ENCODE measurements at regions not wholly inside any gene's neighbourhood (a gene's known extent, or its start where the extent isn't known, plus 50 kb on each side); places are given as distances from the start of the nearest gene placed in this dataset.

- 16% methylated on average over 35 of the region's 35 CpGs for WGBS
- H3K27me3 ChIP-seq (ENCODE audit: control insufficient read depth in 2 of 2, insufficient read depth in 1 of 2, low read length in 1 of 2) = peaks cover 14 to 39% of the 10 kb centered on the region in 2 donors
- H3K4me3 ChIP-seq (ENCODE audit: low read length in 2 of 2) = no peak overlapping the region
- H3K4me1 ChIP-seq (ENCODE audit: control insufficient read depth in 2 of 2, insufficient read depth in 2 of 2, low read length in 2 of 2) = no peaks in the 10 kb centered on the region
- H3K27ac ChIP-seq (ENCODE audit: low read depth in 1 of 2, low read length in 1 of 2) = no peak overlapping the region
- no peaks in the 10 kb centered on the region for H3K36me3 ChIP-seq (ENCODE audit: control insufficient read depth in 2 of 2, insufficient read depth in 2 of 2, low read length in 1 of 2)
- no peak for DNase-seq (ENCODE audit: low read depth in 6 of 9, low spot score in 9 of 9)
- no peaks in the 10 kb centered on the region for H3K9me3 ChIP-seq (ENCODE audit: control insufficient read depth in 2 of 2, insufficient read depth in 1 of 2, low read length in 1 of 2)
These were observed 177.3 kb upstream of the CDKN3 start for GRCh38 chr14:54219261-54220070.

GRCh38 chr14:54220071-54220703 lies 176.6 kb upstream of the CDKN3 start:
- peaks cover 14 to 39% of the 10 kb centered on the region in 2 donors for H3K27me3 ChIP-seq (ENCODE audit: control insufficient read depth in 2 of 2, insufficient read depth in 1 of 2, low read length in 1 of 2)
- H3K36me3 ChIP-seq (ENCODE audit: control insufficient read depth in 2 of 2, insufficient read depth in 2 of 2, low read length in 1 of 2) = no peaks in the 10 kb centered on the region
- H3K9me3 ChIP-seq (ENCODE audit: control insufficient read depth in 2 of 2, insufficient read depth in 1 of 2, low read length in 1 of 2) = no peaks in the 10 kb centered on the region
- H3K27ac ChIP-seq (ENCODE audit: low read depth in 1 of 2, low read length in 1 of 2) = no peak overlapping the region
- no peaks in the 10 kb centered on the region for H3K4me1 ChIP-seq (ENCODE audit: control insufficient read depth in 2 of 2, insufficient read depth in 2 of 2, low read length in 2 of 2)
- WGBS = 7% methylated on average over 28 of the region's 28 CpGs
- no peak overlapping the region for H3K4me3 ChIP-seq (ENCODE audit: low read length in 2 of 2)
- DNase-seq (ENCODE audit: low read depth in 6 of 9, low spot score in 9 of 9) = no peak

DNA sequence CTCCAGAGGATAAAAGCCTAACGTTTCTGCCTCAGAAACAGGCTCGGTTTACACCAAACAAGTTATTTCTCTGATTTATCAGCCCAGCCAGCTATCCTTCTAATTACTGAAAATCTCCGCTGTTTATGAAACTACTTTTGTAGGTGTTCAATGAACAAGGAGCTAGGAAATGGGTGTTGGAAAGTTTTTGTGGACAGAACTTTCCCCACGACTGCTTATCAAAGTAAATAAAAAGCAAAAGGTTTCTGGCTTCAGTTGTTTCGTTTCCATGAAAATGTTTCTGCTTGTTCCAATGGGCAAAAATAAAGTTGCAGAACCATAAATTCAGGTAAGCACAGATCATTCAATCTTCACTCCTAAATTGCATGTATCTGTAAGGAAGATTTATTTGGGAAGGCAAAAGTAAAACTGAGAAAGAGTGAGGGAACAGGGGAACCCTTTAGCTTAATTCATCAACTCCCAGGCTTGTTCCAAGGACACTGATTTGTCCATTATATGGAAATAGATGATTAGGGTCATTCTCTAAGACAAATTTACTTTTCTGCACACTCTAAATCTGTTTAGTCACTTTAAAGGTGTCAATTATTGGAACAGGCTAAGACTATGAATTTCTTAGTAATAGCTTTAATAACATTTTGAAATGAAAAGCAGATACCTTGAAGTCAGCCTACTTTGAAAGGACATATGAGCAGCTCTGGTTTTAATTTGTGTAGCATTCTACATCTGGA lies 175.9 kb upstream of the CDKN3 start:
- DNase-seq (ENCODE audit: low read depth in 6 of 9, low spot score in 9 of 9) = no peak
- H3K27me3 ChIP-seq (ENCODE audit: control insufficient read depth in 2 of 2, insufficient read depth in 1 of 2, low read length in 1 of 2) = peaks cover 14 to 39% of the 10 kb centered on the region in 2 donors
- no peaks in the 10 kb centered on the region for H3K36me3 ChIP-seq (ENCODE audit: control insufficient read depth in 2 of 2, insufficient read depth in 2 of 2, low read length in 1 of 2)
- 21% methylated on average over 5 of the region's 5 CpGs for WGBS
- H3K9me3 ChIP-seq (ENCODE audit: control insufficient read depth in 2 of 2, insufficient read depth in 1 of 2, low read length in 1 of 2) = no peaks in the 10 kb centered on the region
- no peaks in the 10 kb centered on the region for H3K4me1 ChIP-seq (ENCODE audit: control insufficient read depth in 2 of 2, insufficient read depth in 2 of 2, low read length in 2 of 2)
- no peak overlapping the region for H3K4me3 ChIP-seq (ENCODE audit: low read length in 2 of 2)
- H3K27ac ChIP-seq (ENCODE audit: low read depth in 1 of 2, low read length in 1 of 2) = no peak overlapping the region

DNA sequence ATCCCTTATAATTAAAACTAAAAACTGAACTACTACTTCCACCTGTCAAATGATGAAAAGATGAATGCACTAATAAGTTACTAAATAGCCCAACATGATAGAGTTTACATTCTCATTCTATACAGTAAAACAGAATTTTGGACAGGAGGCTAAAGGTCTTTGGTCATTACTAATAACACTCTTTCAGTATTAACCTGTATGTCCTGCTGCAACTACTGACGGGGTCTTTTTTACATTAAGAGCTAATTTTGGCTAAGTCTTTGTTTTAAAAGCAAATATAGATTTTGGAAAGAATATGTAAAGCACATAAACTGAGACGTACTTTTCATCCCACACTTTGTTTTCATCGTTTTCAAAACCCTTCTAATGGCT lies 175.4 kb upstream of the CDKN3 start:
- H3K9me3 ChIP-seq (ENCODE audit: control insufficient read depth in 2 of 2, insufficient read depth in 1 of 2, low read length in 1 of 2) = no peaks in the 10 kb centered on the region
- no peak for DNase-seq (ENCODE audit: low read depth in 6 of 9, low spot score in 9 of 9)
- no peak overlapping the region for H3K4me3 ChIP-seq (ENCODE audit: low read length in 2 of 2)
- no peaks in the 10 kb centered on the region for H3K4me1 ChIP-seq (ENCODE audit: control insufficient read depth in 2 of 2, insufficient read depth in 2 of 2, low read length in 2 of 2)
- no peak overlapping the region for H3K27ac ChIP-seq (ENCODE audit: low read depth in 1 of 2, low read length in 1 of 2)
- H3K36me3 ChIP-seq (ENCODE audit: control insufficient read depth in 2 of 2, insufficient read depth in 2 of 2, low read length in 1 of 2) = no peaks in the 10 kb centered on the region
- H3K27me3 ChIP-seq (ENCODE audit: control insufficient read depth in 2 of 2, insufficient read depth in 1 of 2, low read length in 1 of 2) = peaks cover 14 to 39% of the 10 kb centered on the region in 2 donors
- WGBS = 57% methylated on average over 3 of the region's 3 CpGs

- H3K36me3 ChIP-seq (ENCODE audit: control insufficient read depth in 2 of 2, insufficient read depth in 2 of 2, low read length in 1 of 2) = no peaks in the 10 kb centered on the region
- no peak overlapping the region for H3K27ac ChIP-seq (ENCODE audit: low read depth in 1 of 2, low read length in 1 of 2)
- 69% methylated on average over 4 of the region's 4 CpGs for WGBS
- no peak overlapping the region for H3K4me3 ChIP-seq (ENCODE audit: low read length in 2 of 2)
- H3K4me1 ChIP-seq (ENCODE audit: control insufficient read depth in 2 of 2, insufficient read depth in 2 of 2, low read length in 2 of 2) = no peaks in the 10 kb centered on the region
- no peak for DNase-seq (ENCODE audit: low read depth in 6 of 9, low spot score in 9 of 9)
- no peaks in the 10 kb centered on the region for H3K9me3 ChIP-seq (ENCODE audit: control insufficient read depth in 2 of 2, insufficient read depth in 1 of 2, low read length in 1 of 2)
- peaks cover 14 to 39% of the 10 kb centered on the region in 2 donors for H3K27me3 ChIP-seq (ENCODE audit: control insufficient read depth in 2 of 2, insufficient read depth in 1 of 2, low read length in 1 of 2)
These were observed 174.8 kb upstream of the CDKN3 start for GRCh38 chr14:54221971-54222370.

GRCh38 chr14:54223831-54224402 lies 172.9 kb upstream of the CDKN3 start:
- Histone ChIP-seq H3K36me3 (ENCODE audit: control insufficient read depth in 2 of 2, insufficient read depth in 2 of 2, low read length in 1 of 2) (no peaks in the 10 kb centered on the region), H3K4me1 (ENCODE audit: control insufficient read depth in 2 of 2, insufficient read depth in 2 of 2, low read length in 2 of 2) (no peaks in the 10 kb centered on the region), H3K27me3 (ENCODE audit: control insufficient read depth in 2 of 2, insufficient read depth in 1 of 2, low read length in 1 of 2) (peaks cover 13 to 30% of the 10 kb centered on the region in 2 donors), H3K9me3 (ENCODE audit: control insufficient read depth in 2 of 2, insufficient read depth in 1 of 2, low read length in 1 of 2) (no peaks in the 10 kb centered on the region), H3K4me3 (ENCODE audit: low read length in 2 of 2) (no peak overlapping the region), H3K27ac (ENCODE audit: low read depth in 1 of 2, low read length in 1 of 2) (no peak overlapping the region)
- 85% methylated on average over 5 of the region's 5 CpGs for WGBS
- DNase-seq (ENCODE audit: low read depth in 6 of 9, low spot score in 9 of 9) = no peak

GRCh38 chr14:54225457-54226060 lies 171.2 kb upstream of the CDKN3 start:
- Histone ChIP-seq H3K27me3 (ENCODE audit: control insufficient read depth in 2 of 2, insufficient read depth in 1 of 2, low read length in 1 of 2) (peaks cover 2 to 13% of the 10 kb centered on the region in 2 donors), H3K4me1 (ENCODE audit: control insufficient read depth in 2 of 2, insufficient read depth in 2 of 2, low read length in 2 of 2) (no peaks in the 10 kb centered on the region), H3K27ac (ENCODE audit: low read depth in 1 of 2, low read length in 1 of 2) (no peak overlapping the region), H3K4me3 (ENCODE audit: low read length in 2 of 2) (no peak overlapping the region), H3K9me3 (ENCODE audit: control insufficient read depth in 2 of 2, insufficient read depth in 1 of 2, low read length in 1 of 2) (no peaks in the 10 kb centered on the region), H3K36me3 (ENCODE audit: control insufficient read depth in 2 of 2, insufficient read depth in 2 of 2, low read length in 1 of 2) (no peaks in the 10 kb centered on the region)
- 68% methylated on average over 7 of the region's 7 CpGs for WGBS
- DNase-seq (ENCODE audit: low read depth in 6 of 9, low spot score in 9 of 9) = no peak

DNA sequence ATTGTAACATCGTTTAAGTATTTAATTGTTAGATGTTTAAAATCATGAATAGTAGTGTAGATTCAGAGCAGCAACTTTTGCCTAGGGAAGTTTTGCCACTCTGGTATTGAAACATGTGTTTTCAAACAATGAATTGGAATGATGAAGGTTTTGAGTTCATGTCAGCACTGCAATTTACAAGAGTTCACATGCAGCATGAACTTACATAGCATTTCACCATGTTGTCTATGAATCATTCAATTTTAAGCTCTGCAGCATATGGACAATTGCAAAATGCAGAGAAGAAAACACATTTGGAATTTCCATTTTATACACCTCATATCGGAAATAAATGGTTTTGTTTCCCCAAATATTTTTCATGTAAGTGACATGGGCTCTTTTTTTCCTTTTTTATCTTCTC lies 170.7 kb upstream of the CDKN3 start:
- no peaks in the 10 kb centered on the region for H3K9me3 ChIP-seq (ENCODE audit: control insufficient read depth in 2 of 2, insufficient read depth in 1 of 2, low read length in 1 of 2)
- H3K4me3 ChIP-seq (ENCODE audit: low read length in 2 of 2) = no peak overlapping the region
- no peak for DNase-seq (ENCODE audit: low read depth in 6 of 9, low spot score in 9 of 9)
- 96% methylated on average over 2 of the region's 2 CpGs for WGBS
- no peaks in the 10 kb centered on the region for H3K4me1 ChIP-seq (ENCODE audit: control insufficient read depth in 2 of 2, insufficient read depth in 2 of 2, low read length in 2 of 2)
- H3K36me3 ChIP-seq (ENCODE audit: control insufficient read depth in 2 of 2, insufficient read depth in 2 of 2, low read length in 1 of 2) = no peaks in the 10 kb centered on the region
- peaks cover 0 to 12% of the 10 kb centered on the region in 2 donors for H3K27me3 ChIP-seq (ENCODE audit: control insufficient read depth in 2 of 2, insufficient read depth in 1 of 2, low read length in 1 of 2)
- no peak overlapping the region for H3K27ac ChIP-seq (ENCODE audit: low read depth in 1 of 2, low read length in 1 of 2)

Measured in thymus (tissue), 11 donors.